Cardiac fibroblast (primary cell): ENCODE measurements at regions not wholly inside any gene's neighbourhood (a gene's known extent, or its start where the extent isn't known, plus 50 kb on each side); places are given as distances from the start of the nearest gene placed in this dataset.
A peak's percentile ranks its signal among the peaks of the same experiment; 100 is the strongest.

Experiments used
- DNase-seq, 2 donors: peaks; one replicate each; pipeline versions ENCODE4 v3.0.0 to v3.0.0-alpha.2; 2010; ENCODE audit warnings: low read depth in 2 of 2
- H3K4me3 ChIP-seq, 2 donors: replicated peaks in 1 of 2; 1 replicate in 1 of 2; 2 replicates in 1 of 2; pipeline ENCODE4 v1.5.1; 2011; ENCODE audit warnings: low read depth in 2 of 2, low read length in 2 of 2, mild to moderate bottlenecking in 2 of 2, moderate library complexity in 1 of 2
- TF ChIP-seq, protein P1 (sequence below): IDR thresholded peaks from one replicate; pipeline ENCODE4 v1.5.1; 2011; ENCODE audit warnings: low read depth, mild to moderate bottlenecking, low read length, inconsistent platforms

DNA sequence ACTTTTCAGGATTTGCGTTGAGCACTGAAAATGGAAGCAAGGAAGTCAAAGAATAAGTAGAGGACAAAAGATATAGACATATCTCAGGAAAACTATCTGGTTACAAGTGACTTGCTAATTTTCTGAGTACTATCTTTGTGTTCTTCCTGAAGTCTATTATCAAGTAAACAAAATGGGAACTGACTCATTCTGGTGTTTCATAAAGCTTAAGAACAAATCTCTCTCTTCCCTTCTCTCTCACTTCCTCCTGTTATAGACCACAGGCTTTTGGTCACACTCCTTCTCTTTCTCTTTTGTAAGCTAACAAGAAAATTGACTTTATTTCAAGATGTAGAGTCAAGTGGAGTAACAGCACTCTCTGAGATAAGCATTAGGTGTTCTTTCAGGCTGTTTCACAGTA lies 406.6 kb upstream of the SYT1 start:
- no peak overlapping the region for H3K4me3 ChIP-seq
- TF ChIP-seq, protein P1, sequence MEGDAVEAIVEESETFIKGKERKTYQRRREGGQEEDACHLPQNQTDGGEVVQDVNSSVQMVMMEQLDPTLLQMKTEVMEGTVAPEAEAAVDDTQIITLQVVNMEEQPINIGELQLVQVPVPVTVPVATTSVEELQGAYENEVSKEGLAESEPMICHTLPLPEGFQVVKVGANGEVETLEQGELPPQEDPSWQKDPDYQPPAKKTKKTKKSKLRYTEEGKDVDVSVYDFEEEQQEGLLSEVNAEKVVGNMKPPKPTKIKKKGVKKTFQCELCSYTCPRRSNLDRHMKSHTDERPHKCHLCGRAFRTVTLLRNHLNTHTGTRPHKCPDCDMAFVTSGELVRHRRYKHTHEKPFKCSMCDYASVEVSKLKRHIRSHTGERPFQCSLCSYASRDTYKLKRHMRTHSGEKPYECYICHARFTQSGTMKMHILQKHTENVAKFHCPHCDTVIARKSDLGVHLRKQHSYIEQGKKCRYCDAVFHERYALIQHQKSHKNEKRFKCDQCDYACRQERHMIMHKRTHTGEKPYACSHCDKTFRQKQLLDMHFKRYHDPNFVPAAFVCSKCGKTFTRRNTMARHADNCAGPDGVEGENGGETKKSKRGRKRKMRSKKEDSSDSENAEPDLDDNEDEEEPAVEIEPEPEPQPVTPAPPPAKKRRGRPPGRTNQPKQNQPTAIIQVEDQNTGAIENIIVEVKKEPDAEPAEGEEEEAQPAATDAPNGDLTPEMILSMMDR: no peak
- DNase-seq: peak in 1 of 2 donors; percentile 46

DNA sequence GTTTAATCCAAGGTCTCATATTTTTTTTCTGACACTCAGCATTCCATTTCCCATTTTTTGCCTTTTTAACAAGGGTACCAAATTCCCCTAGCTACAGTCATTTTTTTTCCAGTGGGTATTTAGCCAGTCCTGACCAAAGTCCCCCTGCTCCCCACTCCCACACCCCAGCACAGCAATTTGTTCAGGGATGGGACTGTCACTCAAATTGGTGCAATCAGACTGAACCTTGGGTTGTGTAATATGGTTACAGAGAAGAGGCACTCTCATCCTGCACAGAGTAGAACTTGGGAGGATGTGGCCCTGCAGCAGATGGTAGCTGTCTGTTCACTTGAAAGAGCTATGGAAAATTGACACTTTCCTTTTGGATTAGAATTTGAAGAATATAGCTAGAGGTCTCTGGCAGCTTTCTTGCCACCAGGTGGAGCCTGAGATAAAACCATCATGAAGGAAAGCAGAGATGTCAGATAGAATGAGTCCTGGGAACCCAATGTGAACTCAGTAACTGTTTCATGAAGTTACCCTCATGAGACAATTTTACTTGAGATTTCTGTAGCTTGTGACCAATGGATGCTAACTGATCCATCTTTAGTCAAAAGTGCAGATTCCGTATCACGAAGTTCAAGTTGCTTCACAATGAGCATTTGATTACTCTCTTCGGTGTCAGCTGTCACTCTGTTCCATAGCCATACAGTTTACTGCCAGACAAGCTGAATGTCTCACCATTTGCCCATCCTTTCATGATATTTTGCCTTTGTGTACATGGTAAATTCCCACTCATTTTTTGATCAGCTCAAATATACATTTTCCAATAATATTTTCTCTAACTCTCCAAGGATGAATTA lies 394.0 kb upstream of the SYT1 start:
- no peak overlapping the region for H3K4me3 ChIP-seq
- peak; percentile 49 to 68 for DNase-seq
- TF ChIP-seq, protein P1: peak; percentile 68

DNA sequence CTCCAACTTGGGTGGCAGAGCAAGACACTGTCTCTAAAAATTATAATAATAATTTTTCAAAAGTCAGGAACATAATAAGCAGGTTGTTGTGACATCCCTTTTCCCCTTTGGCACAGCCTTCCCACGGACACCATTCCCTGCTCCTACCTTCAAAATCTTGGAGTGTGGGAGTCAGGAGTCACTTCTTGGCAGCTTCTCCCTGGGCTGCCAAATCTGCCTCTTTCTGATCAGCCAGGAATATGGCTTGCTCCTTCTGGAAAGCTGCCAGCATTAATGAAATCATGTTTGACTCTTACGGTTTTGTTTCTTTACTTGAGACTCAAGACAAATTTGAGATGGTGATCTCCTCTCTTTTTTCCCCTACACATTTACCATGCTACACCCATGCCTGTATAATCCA lies 391.4 kb upstream of the SYT1 start:
- peak; percentile 46 to 61 for DNase-seq
- TF ChIP-seq, protein P1: no peak
- H3K4me3 ChIP-seq: no peak overlapping the region

DNA sequence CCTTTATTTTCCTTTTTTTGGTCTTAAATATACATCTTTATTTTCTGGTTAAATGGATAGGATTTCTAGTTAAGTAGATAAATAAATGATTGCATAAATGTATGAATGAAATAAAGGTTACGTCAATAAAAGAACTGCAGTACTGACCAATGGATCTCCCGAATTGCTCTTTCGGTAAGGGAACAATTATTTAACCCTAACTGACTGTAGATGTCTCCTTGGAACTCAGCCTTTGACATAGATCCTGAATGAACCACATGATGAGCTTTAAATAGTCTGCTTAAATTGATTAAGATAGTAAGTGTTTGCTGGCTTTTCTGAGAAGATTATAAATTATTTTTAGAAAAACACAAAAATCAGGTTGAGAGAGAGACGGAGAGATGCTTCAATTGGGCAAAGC lies 391.0 kb upstream of the SYT1 start:
- TF ChIP-seq, protein P1: no peak
- H3K4me3 ChIP-seq: no peak overlapping the region
- no peak for DNase-seq

DNA sequence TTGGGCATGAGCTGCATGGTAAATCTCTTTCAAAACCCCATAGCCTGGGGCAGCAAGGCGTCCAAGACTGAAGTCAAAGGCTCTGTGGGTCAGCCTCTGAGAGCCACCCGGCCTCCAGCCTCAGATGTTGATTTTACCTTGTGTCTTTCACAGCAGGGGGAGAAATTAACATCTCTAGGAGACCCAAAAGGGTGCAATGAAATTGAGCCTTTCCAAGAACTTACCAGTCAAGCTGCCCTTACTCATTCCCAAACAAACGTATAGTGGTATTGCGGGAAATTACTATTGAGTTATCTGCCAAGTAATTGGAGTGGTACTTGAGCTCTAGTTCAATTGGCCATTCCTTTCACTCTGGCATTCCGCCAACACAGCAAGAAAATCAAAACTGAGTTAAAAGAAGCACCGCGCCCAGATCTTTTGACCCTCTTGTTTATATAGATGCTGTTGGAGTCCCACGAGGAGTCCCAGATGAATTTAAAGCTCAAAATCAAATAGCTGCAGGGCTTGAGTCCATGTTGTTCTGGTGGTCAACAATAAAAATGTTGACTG lies 380.7 kb upstream of the SYT1 start:
- H3K4me3 ChIP-seq: no peak overlapping the region
- no peak for DNase-seq
- TF ChIP-seq, protein P1: no peak

DNA sequence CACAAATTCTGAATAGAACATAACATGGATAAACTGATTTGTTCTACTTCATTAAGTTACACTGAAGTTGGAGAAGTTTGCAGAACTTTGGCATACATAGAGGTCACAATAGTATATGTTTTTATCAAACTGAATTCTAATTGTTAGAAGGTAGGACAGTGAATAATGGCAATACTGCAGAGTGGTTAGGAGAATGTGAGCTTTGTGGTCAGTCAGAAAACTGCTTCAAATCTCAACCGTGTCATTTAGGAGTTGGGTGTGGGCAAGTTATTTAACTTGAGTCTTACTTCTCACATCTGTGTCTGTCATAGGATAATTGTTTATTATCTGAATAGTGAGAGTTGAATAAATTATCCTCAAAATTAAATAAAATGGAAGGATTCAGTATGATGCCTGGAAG lies 374.6 kb upstream of the SYT1 start:
- TF ChIP-seq, protein P1: no peak
- DNase-seq: no peak
- H3K4me3 ChIP-seq: no peak overlapping the region

DNA sequence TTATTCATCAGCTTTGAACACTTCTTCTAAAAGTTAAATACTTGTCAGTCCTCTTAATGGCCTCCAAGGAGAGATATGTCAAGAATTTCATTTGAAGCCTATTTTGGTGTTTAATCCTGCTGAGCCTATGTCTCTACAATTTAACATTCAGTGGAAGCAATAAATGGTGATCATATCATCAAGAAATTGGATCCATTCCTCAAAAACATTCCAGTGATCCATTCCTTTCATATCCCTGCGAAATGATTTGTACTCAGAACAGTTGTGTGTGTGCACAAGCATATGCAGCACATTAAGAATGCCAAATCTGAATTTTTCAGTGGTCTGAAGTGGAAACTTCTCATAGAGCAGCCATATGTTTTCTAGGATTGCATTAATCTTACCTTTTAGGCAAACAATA lies 373.7 kb upstream of the SYT1 start:
- no peak overlapping the region for H3K4me3 ChIP-seq
- TF ChIP-seq, protein P1: no peak
- DNase-seq: no peak
